GM23338 (cell line): ENCODE measurements at regions not wholly inside any gene's neighbourhood (a gene's known extent, or its start where the extent isn't known, plus 50 kb on each side); places are given as distances from the start of the nearest gene placed in this dataset.

Experiments used
- ATAC-seq: fragments of 200-7000 bp; cut with Tn5 transposase; 3 replicates; pipeline ENCODE4 v1.9.1; 2020
- DNase-seq: peaks from one replicate; pipeline ENCODE4 v3.0.0-alpha.2; 2015; ENCODE audit warnings: low spot score
- H2AFZ ChIP-seq: fragments of 200-600 bp; sonication (generic); 2 replicates; pipeline ENCODE4 v1.8.0; 2016; ENCODE audit warnings: antibody characterized with exemption, mild to moderate bottlenecking, moderate library complexity
- H3F3A ChIP-seq: fragments of 200-600 bp; sonication (generic); replicated peaks from 2 replicates; pipeline ENCODE4 v1.8.0; 2017; ENCODE audit warnings: antibody characterized with exemption, mixed run types, low read depth
- H3K27ac ChIP-seq: fragments of 200-600 bp; sonication (generic); 2 replicates; pipeline ENCODE4 v1.6.1; 2016; ENCODE audit warnings: low read depth
- H3K27me3 ChIP-seq: fragments of 200-600 bp; sonication (generic); 2 replicates; pipeline ENCODE4 v1.8.0; 2016; ENCODE audit warnings: mild to moderate bottlenecking, mixed run types, moderate library complexity; ENCODE audit not compliant: insufficient read depth
- H3K36me3 ChIP-seq: fragments of 200-600 bp; sonication (generic); 2 replicates; pipeline ENCODE4 v1.8.0; 2016; ENCODE audit warnings: mild to moderate bottlenecking; ENCODE audit not compliant: insufficient read depth
- H3K4me1 ChIP-seq: fragments of 200-600 bp; sonication (generic); 2 replicates; pipeline ENCODE4 v1.8.0; 2016; ENCODE audit warnings: mild to moderate bottlenecking, moderate library complexity; ENCODE audit not compliant: insufficient read depth
- H3K4me2 ChIP-seq: fragments of 200-600 bp; sonication (generic); 2 replicates; pipeline ENCODE4 v1.7.1; 2017; ENCODE audit warnings: mixed run types
- H3K4me3 ChIP-seq: fragments of 200-600 bp; sonication (generic); 2 replicates; pipeline ENCODE4 v1.6.1; 2016; ENCODE audit warnings: mixed run types
- H3K79me2 ChIP-seq: fragments of 200-600 bp; sonication (generic); replicated peaks from 2 replicates; pipeline ENCODE4 v1.8.0; 2017; ENCODE audit warnings: mild to moderate bottlenecking; ENCODE audit not compliant: insufficient read depth
- H3K9me2 ChIP-seq: fragments of 200-600 bp; sonication (generic); 2 replicates; pipeline ENCODE4 v1.8.0; 2017; ENCODE audit not compliant: insufficient read depth
- H4K20me1 ChIP-seq: fragments of 200-600 bp; sonication (generic); replicated peaks from 2 replicates; pipeline ENCODE4 v1.8.0; 2017; ENCODE audit warnings: mild to moderate bottlenecking; ENCODE audit not compliant: insufficient read depth
- H3K27ac Mint-ChIP-seq: 2 replicates; pipeline ENCODE4 v1.8.0; 2020; ENCODE audit warnings: inconsistent platforms, mild to moderate bottlenecking, moderate library complexity, mixed read lengths
- H3K27me3 Mint-ChIP-seq: 3 replicates; pipeline ENCODE4 v1.8.0; 2022; ENCODE audit warnings: low read depth, mild to moderate bottlenecking, moderate library complexity, mixed read lengths, inconsistent platforms; ENCODE audit not compliant: insufficient read depth, poor library complexity
- H3K36me3 Mint-ChIP-seq: 3 replicates; pipeline ENCODE4 v1.8.0; 2021; ENCODE audit warnings: low read depth, mild to moderate bottlenecking, inconsistent platforms, moderate library complexity, mixed read lengths
- H3K4me1 Mint-ChIP-seq: 3 replicates; pipeline ENCODE4 v1.8.0; 2020; ENCODE audit warnings: mild to moderate bottlenecking, inconsistent platforms, mixed read lengths
- H3K4me3 Mint-ChIP-seq: 3 replicates; pipeline ENCODE4 v1.8.0; 2021; ENCODE audit warnings: moderate library complexity, mild to moderate bottlenecking, inconsistent platforms, mixed read lengths
- H3K9me3 Mint-ChIP-seq: 3 replicates; pipeline ENCODE4 v1.8.0; 2020; ENCODE audit warnings: moderate library complexity, mild to moderate bottlenecking, inconsistent platforms, mixed read lengths
- CREB1 ChIP-seq: fragments of 250-450 bp; sonication (Bioruptor Pico); IDR thresholded peaks from 2 replicates; pipeline ENCODE4 v1.5.0; 2020; ENCODE audit warnings: low read depth, mild to moderate bottlenecking, moderate library complexity
- CTCF ChIP-seq, 2 experiments: fragments of 200-600 bp in 1 of 2; sonication (generic) in 1 of 2; conservative IDR thresholded peaks; 2 replicates each; pipeline versions ENCODE4 v1.5.1 to v1.6.1; 2016 to 2017; ENCODE audit warnings: antibody characterized with exemption in 2 of 2, low read depth in 2 of 2, mild to moderate bottlenecking in 2 of 2, moderate library complexity in 1 of 2
- ETS1 ChIP-seq: IDR thresholded peaks from 2 replicates; pipeline ENCODE4 v1.6.1; 2016; ENCODE audit warnings: antibody characterized with exemption
- EZH2 ChIP-seq: fragments of 200-600 bp; sonication (generic); IDR thresholded peaks from one replicate; pipeline ENCODE4 v1.8.0; 2017; ENCODE audit warnings: antibody characterized with exemption, mild to moderate bottlenecking, low read depth; ENCODE audit not compliant: unreplicated experiment
- JUNB ChIP-seq: IDR thresholded peaks from one replicate; pipeline ENCODE4 v1.6.1; 2016; ENCODE audit warnings: antibody characterized with exemption; ENCODE audit not compliant: unreplicated experiment
- NANOG ChIP-seq: IDR thresholded peaks from 2 replicates; pipeline ENCODE4 v1.6.1; 2016; ENCODE audit warnings: antibody characterized with exemption, borderline replicate concordance
- POLR2AphosphoS5 ChIP-seq: IDR thresholded peaks from 2 replicates; pipeline ENCODE4 v1.6.1; 2016; ENCODE audit warnings: antibody characterized with exemption, low read depth
- REST ChIP-seq: IDR thresholded peaks from one replicate; pipeline ENCODE4 v1.6.1; 2018; ENCODE audit warnings: antibody characterized with exemption; ENCODE audit not compliant: unreplicated experiment
- STAT1 ChIP-seq: IDR thresholded peaks from one replicate; pipeline ENCODE4 v1.6.1; 2016; ENCODE audit warnings: antibody characterized with exemption; ENCODE audit not compliant: unreplicated experiment
- ZNF331 ChIP-seq: fragments of 250-450 bp; sonication (Bioruptor Pico); IDR thresholded peaks from 2 replicates; pipeline ENCODE4 v1.5.0; 2020; ENCODE audit warnings: low read depth, mild to moderate bottlenecking, moderate library complexity
- ZNF462 ChIP-seq: fragments of 250-450 bp; sonication (Bioruptor Pico); IDR thresholded peaks from 2 replicates; pipeline ENCODE4 v1.5.0; 2020; ENCODE audit warnings: mild to moderate bottlenecking, moderate library complexity

- TF ChIP-seq CTCF (conservative IDR thresholded peaks at IDR 0.05; ENCODE audit: low read depth in 2 of 2) (no peak), STAT1 (no peak), ZNF331 (CRISPR knock-in tag) (no peak), EZH2 (no peak), NANOG (no peak), POLR2AphosphoS5 (no peak)
Observed at GRCh38 chr18:5049124-5049523, 147.9 kb downstream of the AKAIN1 start (continued).

- Mint-ChIP-seq H3K27ac (no peak overlapping the region), H3K4me1 (peaks cover 19% of the 10 kb centered on the region), H3K9me3 (peaks cover 7% of the 10 kb centered on the region; the same call in 2 of the 3 replicates), H3K4me3 (no peak overlapping the region), H3K27me3 (peaks cover 9% of the 10 kb centered on the region), H3K36me3 (no peaks in the 10 kb centered on the region; the same call in 2 of the 3 replicates)
- H4K20me1 ChIP-seq = no peaks in the 10 kb centered on the region
- H3K4me3 ChIP-seq = no peak overlapping the region
- no peak overlapping the region for H3K27ac ChIP-seq
- no peaks in the 10 kb centered on the region for H3K36me3 ChIP-seq
- peaks cover 18% of the 10 kb centered on the region for H3K4me1 ChIP-seq
- no peak overlapping the region for H3K4me2 ChIP-seq
- no peaks in the 10 kb centered on the region for H3F3A ChIP-seq
- peaks cover 24% of the 10 kb centered on the region for H3K27me3 ChIP-seq
- no peaks in the 10 kb centered on the region for H3K79me2 ChIP-seq
- DNase-seq = no peak
- no peak overlapping the region for H2AFZ ChIP-seq
- H3K9me2 ChIP-seq = no peaks in the 10 kb centered on the region
- ATAC-seq = no peak
- no peak for TF ChIP-seq CTCF (conservative IDR thresholded peaks at IDR 0.05; ENCODE audit: low read depth in 2 of 2)
- TF ChIP-seq REST = no peak
- TF ChIP-seq CREB1 (CRISPR knock-in tag) = no peak
- no peak for TF ChIP-seq ZNF462 (CRISPR knock-in tag)
- TF ChIP-seq NANOG = no peak
- TF ChIP-seq EZH2 = no peak
- TF ChIP-seq JUNB = no peak
- no peak for TF ChIP-seq ETS1
Observed at GRCh38 chr18:5040476-5040875, 156.6 kb downstream of the AKAIN1 start.
